ENCODE measurements at regions not wholly inside any gene's neighbourhood (a gene's known extent, or its start where the extent isn't known, plus 50 kb on each side); places are given as distances from the start of the nearest gene placed in this dataset.
"Not testable (repeated sequence)": the region's sequence is repeated elsewhere in the genome, so short reads cannot be mapped to it uniquely, and the experiment has no call there.

GRCh38 chr12:104887452-104887851 is 70.6 kb downstream of the SLC41A2 start:
- no peaks in the 10 kb centered on the region for H3K9me3 ChIP-seq
- WGBS, 2 donors, result 91 to 93% methylated on average over 2 of the region's 2 CpGs
- no peaks in the 10 kb centered on the region for H3K36me3 ChIP-seq (ENCODE audit: low read depth, missing control alignments)
- no peak for DNase-seq
- H3K4me3 ChIP-seq, result no peak overlapping the region
- H3K27ac ChIP-seq, result no peak overlapping the region
- intact Hi-C loops (cut with DNase I; ENCODE audit: low total_unique reads), result no loop called here
- no peaks in the 10 kb centered on the region for H3K27me3 ChIP-seq
- no peak for TF ChIP-seq POLR2A (IDR thresholded peaks at IDR 0.05)
- TF ChIP-seq, protein P1, sequence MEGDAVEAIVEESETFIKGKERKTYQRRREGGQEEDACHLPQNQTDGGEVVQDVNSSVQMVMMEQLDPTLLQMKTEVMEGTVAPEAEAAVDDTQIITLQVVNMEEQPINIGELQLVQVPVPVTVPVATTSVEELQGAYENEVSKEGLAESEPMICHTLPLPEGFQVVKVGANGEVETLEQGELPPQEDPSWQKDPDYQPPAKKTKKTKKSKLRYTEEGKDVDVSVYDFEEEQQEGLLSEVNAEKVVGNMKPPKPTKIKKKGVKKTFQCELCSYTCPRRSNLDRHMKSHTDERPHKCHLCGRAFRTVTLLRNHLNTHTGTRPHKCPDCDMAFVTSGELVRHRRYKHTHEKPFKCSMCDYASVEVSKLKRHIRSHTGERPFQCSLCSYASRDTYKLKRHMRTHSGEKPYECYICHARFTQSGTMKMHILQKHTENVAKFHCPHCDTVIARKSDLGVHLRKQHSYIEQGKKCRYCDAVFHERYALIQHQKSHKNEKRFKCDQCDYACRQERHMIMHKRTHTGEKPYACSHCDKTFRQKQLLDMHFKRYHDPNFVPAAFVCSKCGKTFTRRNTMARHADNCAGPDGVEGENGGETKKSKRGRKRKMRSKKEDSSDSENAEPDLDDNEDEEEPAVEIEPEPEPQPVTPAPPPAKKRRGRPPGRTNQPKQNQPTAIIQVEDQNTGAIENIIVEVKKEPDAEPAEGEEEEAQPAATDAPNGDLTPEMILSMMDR (IDR thresholded peaks at IDR 0.05), result no peak
- H3K4me1 ChIP-seq, result no peaks in the 10 kb centered on the region

DNA sequence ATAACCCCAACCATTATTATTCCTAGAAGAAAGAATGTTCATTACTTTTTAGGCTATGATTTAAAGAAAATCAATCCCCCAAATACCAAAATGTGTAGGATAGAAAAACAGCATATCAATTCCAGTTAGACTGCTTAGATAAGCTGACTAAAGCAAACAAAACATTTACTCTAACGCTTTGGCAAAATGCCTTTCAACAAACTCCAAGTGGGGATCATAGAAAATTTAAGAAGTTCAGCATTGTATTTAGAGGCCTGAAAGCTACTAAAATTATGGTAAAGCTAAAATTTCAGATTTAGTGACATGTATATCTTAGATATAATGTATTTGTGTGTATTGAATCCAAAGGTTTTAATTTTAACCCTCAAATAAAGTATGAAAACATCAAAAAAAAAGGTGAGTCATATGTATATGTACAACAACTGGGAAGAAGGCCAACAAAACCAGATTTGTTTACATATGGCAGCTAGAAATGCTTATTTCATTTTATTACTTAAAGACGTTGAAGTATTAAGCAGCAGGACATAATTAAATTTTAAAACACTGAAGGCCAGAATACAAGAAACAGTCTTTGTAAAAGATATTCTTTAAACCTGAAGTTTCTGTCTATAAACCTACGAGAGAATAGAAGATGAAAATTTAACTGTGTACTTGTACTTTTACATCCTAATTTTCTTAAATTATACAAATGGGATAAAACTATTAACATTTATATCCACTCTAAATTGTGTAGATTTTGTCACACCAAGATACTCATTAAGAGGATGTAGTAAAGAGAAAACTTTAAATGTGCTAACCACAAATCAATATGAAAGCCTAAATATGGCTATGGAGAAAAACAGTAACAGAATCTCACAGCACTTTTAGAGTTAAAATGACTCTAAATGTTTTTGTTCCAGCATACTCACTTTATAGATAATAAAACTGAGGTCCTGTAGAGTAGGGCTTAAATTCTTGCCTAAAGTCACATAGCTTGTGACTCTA is 71.4 kb downstream of the SLC41A2 start:
- intact Hi-C loops (cut with DNase I; ENCODE audit: low total_unique reads), result no loop called here
- DNase-seq, result no peak
- no peaks in the 10 kb centered on the region for H3K27me3 ChIP-seq
- WGBS, 2 donors, result 83 to 86% methylated on average over 3 of the region's 3 CpGs
- no peaks in the 10 kb centered on the region for H3K4me1 ChIP-seq
- H3K27ac ChIP-seq, result no peak overlapping the region
- no peak for TF ChIP-seq POLR2A (IDR thresholded peaks at IDR 0.05)
- TF ChIP-seq, protein P1 (IDR thresholded peaks at IDR 0.05), result no peak
- H3K36me3 ChIP-seq (ENCODE audit: low read depth, missing control alignments), result no peaks in the 10 kb centered on the region
- no peaks in the 10 kb centered on the region for H3K9me3 ChIP-seq
- H3K4me3 ChIP-seq, result no peak overlapping the region

DNA sequence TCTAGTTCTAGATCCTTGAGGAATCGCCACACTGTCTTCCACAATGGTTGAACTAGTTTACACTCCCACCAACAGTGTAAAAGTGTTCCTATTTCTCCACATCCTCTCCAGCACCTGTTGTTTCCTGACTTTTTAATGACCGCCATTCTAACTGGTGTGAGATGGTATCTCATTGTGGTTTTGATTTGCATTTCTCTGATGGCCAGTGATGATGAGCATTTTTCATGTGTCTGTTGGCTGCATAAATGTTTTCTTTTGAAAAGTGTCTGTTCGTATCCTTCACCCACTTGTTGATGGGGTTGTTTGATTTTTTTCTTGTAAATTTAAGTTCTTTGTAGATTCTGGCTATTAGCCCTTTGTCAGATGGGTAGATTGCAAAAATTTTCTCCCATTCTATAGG is 79.2 kb downstream of the SLC41A2 start:
- H3K27ac ChIP-seq; H3K4me3 ChIP-seq; DNase-seq; H3K4me1 ChIP-seq; H3K9me3 ChIP-seq; H3K27me3 ChIP-seq; H3K36me3 ChIP-seq (ENCODE audit: low read depth, missing control alignments): not testable (repeated sequence)
- intact Hi-C loops (cut with DNase I; ENCODE audit: low total_unique reads), result loop anchor here (5.0 kb wide), 1 partner anchor 497 kb away; no protein-coding TSS in a partner anchor
- WGBS, 2 donors, result 95 to 99% methylated on average over 3 of the region's 3 CpGs

GRCh38 chr12:104877103-104877705 is 80.9 kb downstream of the SLC41A2 start:
- H3K4me3 ChIP-seq, result no peak overlapping the region
- 66 to 88% methylated on average over 3 of the region's 3 CpGs for WGBS, 2 donors
- TF ChIP-seq, protein P1 (IDR thresholded peaks at IDR 0.05), result peak; percentile 57 to 60 (median 58)
- TF ChIP-seq POLR2A (IDR thresholded peaks at IDR 0.05), result no peak
- no peaks in the 10 kb centered on the region for H3K9me3 ChIP-seq
- intact Hi-C loops (cut with DNase I; ENCODE audit: low total_unique reads), result loop anchor here (5.0 kb wide), 1 partner anchor 495 kb away; no protein-coding TSS in a partner anchor
- H3K36me3 ChIP-seq (ENCODE audit: low read depth, missing control alignments), result no peaks in the 10 kb centered on the region
- DNase-seq, result peak; percentile 74
- H3K4me1 ChIP-seq, result no peaks in the 10 kb centered on the region
- no peak overlapping the region for H3K27ac ChIP-seq
- no peaks in the 10 kb centered on the region for H3K27me3 ChIP-seq

- Histone ChIP-seq H3K27ac (no peak overlapping the region), H3K36me3 (ENCODE audit: low read depth, missing control alignments) (no peaks in the 10 kb centered on the region), H3K9me3 (no peaks in the 10 kb centered on the region), H3K4me3 (no peak overlapping the region), H3K4me1 (no peaks in the 10 kb centered on the region), H3K27me3 (no peaks in the 10 kb centered on the region)
- no peak for DNase-seq
- intact Hi-C loops (cut with DNase I; ENCODE audit: low total_unique reads), result no loop called here
- 79 to 94% methylated on average over 2 of the region's 2 CpGs for WGBS, 2 donors
- TF ChIP-seq, protein P1 (IDR thresholded peaks at IDR 0.05), result no peak
Observed at GRCh38 chr12:104873374-104873773, 84.7 kb downstream of the SLC41A2 start.

All from testis (tissue), 2 donors.